ENCODE measurements at regions not wholly inside any gene's neighbourhood (a gene's known extent, or its start where the extent isn't known, plus 50 kb on each side); places are given as distances from the start of the nearest gene placed in this dataset.

DNA sequence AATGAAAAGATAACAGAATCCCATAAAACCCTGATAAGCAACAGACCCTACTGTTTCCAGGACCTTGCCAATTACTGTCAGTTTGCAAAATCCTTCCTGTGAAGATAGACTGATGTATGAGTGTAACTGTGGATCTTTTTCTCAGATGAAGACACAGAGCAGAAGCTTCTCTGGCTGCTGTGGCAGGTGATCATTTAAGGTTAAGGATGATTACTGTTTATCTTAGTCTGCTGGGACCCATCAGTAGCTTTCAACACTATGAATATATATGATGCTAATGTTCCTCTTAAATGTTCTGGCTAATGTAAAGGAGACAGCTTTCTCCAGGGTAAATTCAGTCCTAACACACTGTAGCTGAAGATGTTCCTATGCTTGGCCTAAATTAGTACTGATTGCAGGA lies 56.0 kb upstream of the CTTNBP2 start:
- TF ChIP-seq EZH2 (IDR thresholded peaks at IDR 0.05; ENCODE audit: low read length, unreplicated experiment) (no peak), EZH2phosphoT487 (IDR thresholded peaks at IDR 0.05; ENCODE audit: borderline replicate concordance, low read length) (no peak)
- TF ChIP-seq, protein P1, sequence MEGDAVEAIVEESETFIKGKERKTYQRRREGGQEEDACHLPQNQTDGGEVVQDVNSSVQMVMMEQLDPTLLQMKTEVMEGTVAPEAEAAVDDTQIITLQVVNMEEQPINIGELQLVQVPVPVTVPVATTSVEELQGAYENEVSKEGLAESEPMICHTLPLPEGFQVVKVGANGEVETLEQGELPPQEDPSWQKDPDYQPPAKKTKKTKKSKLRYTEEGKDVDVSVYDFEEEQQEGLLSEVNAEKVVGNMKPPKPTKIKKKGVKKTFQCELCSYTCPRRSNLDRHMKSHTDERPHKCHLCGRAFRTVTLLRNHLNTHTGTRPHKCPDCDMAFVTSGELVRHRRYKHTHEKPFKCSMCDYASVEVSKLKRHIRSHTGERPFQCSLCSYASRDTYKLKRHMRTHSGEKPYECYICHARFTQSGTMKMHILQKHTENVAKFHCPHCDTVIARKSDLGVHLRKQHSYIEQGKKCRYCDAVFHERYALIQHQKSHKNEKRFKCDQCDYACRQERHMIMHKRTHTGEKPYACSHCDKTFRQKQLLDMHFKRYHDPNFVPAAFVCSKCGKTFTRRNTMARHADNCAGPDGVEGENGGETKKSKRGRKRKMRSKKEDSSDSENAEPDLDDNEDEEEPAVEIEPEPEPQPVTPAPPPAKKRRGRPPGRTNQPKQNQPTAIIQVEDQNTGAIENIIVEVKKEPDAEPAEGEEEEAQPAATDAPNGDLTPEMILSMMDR (conservative IDR thresholded peaks at IDR 0.05; ENCODE audit: low read depth, low read length): no peak
- POLR2A ChIA-PET (ENCODE audit: unreplicated experiment): no interaction called here
- no peaks in the 10 kb centered on the region for H3K79me2 ChIP-seq (ENCODE audit: low read length)
- H3K36me3 ChIP-seq (ENCODE audit: low read depth, low read length): no peaks in the 10 kb centered on the region
- H3K27ac ChIP-seq (ENCODE audit: low read length): no peak overlapping the region
- intact Hi-C loops (cut with micrococcal nuclease): no loop called here
- H3K4me3 ChIP-seq (ENCODE audit: low read length): no peak overlapping the region
- no peaks in the 10 kb centered on the region for H3K9me2 ChIP-seq (replicated peaks; ENCODE audit: low read length)
- H3K4me2 ChIP-seq (ENCODE audit: low read length): no peak overlapping the region
- H4K20me1 ChIP-seq (ENCODE audit: low read length): no peaks in the 10 kb centered on the region
- CTCF ChIA-PET: no interaction called here
- no peaks in the 10 kb centered on the region for H3F3A ChIP-seq (ENCODE audit: low read length, unreplicated experiment)
- no TSS peak for BruUV-seq (replicated peaks)
- H3K9ac ChIP-seq (ENCODE audit: low read length): no peak overlapping the region
- H3K27me3 ChIP-seq (ENCODE audit: low read length): no peaks in the 10 kb centered on the region
- no peaks in the 10 kb centered on the region for H3K4me1 ChIP-seq (ENCODE audit: insufficient read depth, low read length)
- no peak for ATAC-seq
- no peaks in the 10 kb centered on the region for H3K9me3 ChIP-seq (ENCODE audit: low read length)
- no peak overlapping the region for H2AFZ ChIP-seq (ENCODE audit: low read length)
- no peak for DNase-seq

DNA sequence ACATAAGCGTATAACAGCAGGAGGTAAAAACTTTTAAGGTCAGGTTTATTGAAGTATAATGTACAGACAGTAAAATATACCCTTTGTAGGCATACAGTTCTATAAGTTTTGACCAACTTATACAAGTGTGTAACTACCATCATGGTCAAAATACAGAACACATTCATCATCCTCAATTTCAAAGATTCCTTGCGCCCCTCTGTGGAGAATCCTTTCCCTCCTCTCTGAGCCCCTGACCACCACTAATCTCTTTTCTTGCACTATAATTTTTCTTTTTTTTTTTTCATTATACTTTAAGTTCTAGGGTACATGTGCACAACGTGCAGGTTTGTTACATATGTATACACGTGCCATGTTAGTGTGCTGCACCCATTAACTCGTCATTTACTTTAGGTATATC lies 58.1 kb upstream of the CTTNBP2 start:
- Histone ChIP-seq H3F3A (ENCODE audit: low read length, unreplicated experiment) (no peaks in the 10 kb centered on the region), H3K4me2 (ENCODE audit: low read length) (no peak overlapping the region), H3K4me3 (ENCODE audit: low read length) (no peak overlapping the region), H3K79me2 (ENCODE audit: low read length) (no peaks in the 10 kb centered on the region), H3K36me3 (ENCODE audit: low read depth, low read length) (no peaks in the 10 kb centered on the region), H3K27ac (ENCODE audit: low read length) (no peak overlapping the region), H3K9me3 (ENCODE audit: low read length) (no peaks in the 10 kb centered on the region), H2AFZ (ENCODE audit: low read length) (no peak overlapping the region), H3K4me1 (ENCODE audit: insufficient read depth, low read length) (no peaks in the 10 kb centered on the region), H3K27me3 (ENCODE audit: low read length) (no peaks in the 10 kb centered on the region), H4K20me1 (ENCODE audit: low read length) (no peaks in the 10 kb centered on the region), H3K9me2 (replicated peaks; ENCODE audit: low read length) (no peaks in the 10 kb centered on the region), H3K9ac (ENCODE audit: low read length) (no peak overlapping the region)
- ATAC-seq: no peak
- BruUV-seq (replicated peaks): no TSS peak
- TF ChIP-seq EZH2phosphoT487 (IDR thresholded peaks at IDR 0.05; ENCODE audit: borderline replicate concordance, low read length) (no peak), EZH2 (IDR thresholded peaks at IDR 0.05; ENCODE audit: low read length, unreplicated experiment) (no peak)
- TF ChIP-seq, protein P1 (conservative IDR thresholded peaks at IDR 0.05; ENCODE audit: low read depth, low read length): no peak
- intact Hi-C loops (cut with micrococcal nuclease): no loop called here
- POLR2A ChIA-PET (ENCODE audit: unreplicated experiment): no interaction called here
- CTCF ChIA-PET: no interaction called here
- no peak for DNase-seq

DNA sequence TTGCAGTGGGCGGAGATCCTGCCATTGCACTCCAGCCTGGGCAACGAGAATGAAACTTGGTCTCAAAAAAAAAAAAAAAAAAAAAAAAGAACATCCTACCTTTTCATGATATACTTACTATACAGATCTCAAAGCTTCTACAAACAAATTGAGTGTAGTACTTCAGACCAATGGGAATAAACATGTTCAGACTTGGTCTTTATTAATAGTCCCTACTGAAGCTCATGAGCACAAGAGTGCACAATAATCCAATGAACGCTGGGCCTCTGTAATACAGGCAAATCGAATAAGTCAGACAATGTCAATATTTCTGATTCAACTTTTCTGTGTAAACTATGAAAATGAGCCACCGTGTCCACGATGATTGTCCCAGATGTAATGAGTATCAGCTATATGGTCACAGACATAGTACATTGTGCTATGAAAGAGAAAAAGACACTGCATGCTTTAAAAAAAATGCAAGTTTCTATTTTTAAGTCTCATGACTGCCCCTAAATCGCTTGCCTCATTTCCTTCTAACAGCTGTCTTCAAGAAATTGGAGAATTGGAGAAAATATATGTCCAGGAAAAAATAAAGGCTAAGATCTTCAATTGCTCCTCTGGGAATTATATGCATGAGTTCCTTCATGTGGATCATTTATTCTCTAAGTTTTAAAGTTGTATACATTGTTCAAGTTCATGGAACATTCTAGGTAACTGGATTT lies 64.0 kb upstream of the CTTNBP2 start:
- Histone ChIP-seq H3K27ac (ENCODE audit: low read length) (no peak overlapping the region), H3K4me1 (ENCODE audit: insufficient read depth, low read length) (peaks cover 13% of the 10 kb centered on the region), H3K79me2 (ENCODE audit: low read length) (no peaks in the 10 kb centered on the region), H3K9me2 (replicated peaks; ENCODE audit: low read length) (no peaks in the 10 kb centered on the region), H4K20me1 (ENCODE audit: low read length) (no peaks in the 10 kb centered on the region), H3K4me3 (ENCODE audit: low read length) (no peak overlapping the region), H3F3A (ENCODE audit: low read length, unreplicated experiment) (no peaks in the 10 kb centered on the region), H3K9me3 (ENCODE audit: low read length) (no peaks in the 10 kb centered on the region), H3K36me3 (ENCODE audit: low read depth, low read length) (no peaks in the 10 kb centered on the region), H3K27me3 (ENCODE audit: low read length) (no peaks in the 10 kb centered on the region), H3K4me2 (ENCODE audit: low read length) (no peak overlapping the region), H2AFZ (ENCODE audit: low read length) (no peak overlapping the region), H3K9ac (ENCODE audit: low read length) (no peak overlapping the region)
- ChIA-PET CTCF (no interaction called here), POLR2A (ENCODE audit: unreplicated experiment) (no interaction called here)
- no TSS peak for BruUV-seq (replicated peaks)
- no peak for TF ChIP-seq EZH2 (IDR thresholded peaks at IDR 0.05; ENCODE audit: low read length, unreplicated experiment)
- TF ChIP-seq EZH2phosphoT487 (IDR thresholded peaks at IDR 0.05; ENCODE audit: borderline replicate concordance, low read length): no peak
- TF ChIP-seq, protein P1 (conservative IDR thresholded peaks at IDR 0.05; ENCODE audit: low read depth, low read length): no peak
- intact Hi-C loops (cut with micrococcal nuclease): no loop called here
- DNase-seq: no peak
- ATAC-seq: no peak
